HK-2 (cell line): ENCODE measurements at regions not wholly inside any gene's neighbourhood (a gene's known extent, or its start where the extent isn't known, plus 50 kb on each side); places are given as distances from the start of the nearest gene placed in this dataset.
"Not testable (repeated sequence)": the region's sequence is repeated elsewhere in the genome, so short reads cannot be mapped to it uniquely, and the experiment has no call there.

Source experiments
- DNase-seq: peaks from one replicate; pipeline ENCODE4 v3.0.0-alpha.2; 2018; ENCODE audit not compliant: unreplicated experiment

GRCh38 chr17:16888413-16889087 lies 83.4 kb downstream of the TNFRSF13B start:
- DNase-seq: no peak

GRCh38 chr17:16887523-16888095 lies 84.3 kb downstream of the TNFRSF13B start:
- DNase-seq: no peak

- no peak for DNase-seq
These were observed 85.1 kb downstream of the TNFRSF13B start for GRCh38 chr17:16886655-16887322.

- DNase-seq: not testable (repeated sequence)
These were observed 86.7 kb downstream of the TNFRSF13B start for GRCh38 chr17:16885204-16885603.

GRCh38 chr17:16882926-16883265 lies 89.0 kb downstream of the TNFRSF13B start:
- not testable (repeated sequence) for DNase-seq

GRCh38 chr17:16882243-16882925 lies 89.5 kb downstream of the TNFRSF13B start:
- no peak for DNase-seq

GRCh38 chr17:16881239-16881924 lies 90.5 kb downstream of the TNFRSF13B start:
- DNase-seq: no peak

GRCh38 chr17:16880843-16881230 lies 91.1 kb downstream of the TNFRSF13B start:
- DNase-seq: no peak

GRCh38 chr17:16880121-16880842 lies 91.6 kb downstream of the TNFRSF13B start:
- DNase-seq: no peak

- DNase-seq: no peak
These were observed 92.2 kb downstream of the TNFRSF13B start for GRCh38 chr17:16879686-16880085.

GRCh38 chr17:16878606-16879005 lies 93.3 kb downstream of the TNFRSF13B start:
- DNase-seq: no peak

- DNase-seq: no peak
These were observed 93.8 kb downstream of the TNFRSF13B start for GRCh38 chr17:16878084-16878483.

- no peak for DNase-seq
These were observed 94.8 kb downstream of the TNFRSF13B start for GRCh38 chr17:16877099-16877498.

GRCh38 chr17:16875662-16876061 lies 96.3 kb downstream of the TNFRSF13B start:
- no peak for DNase-seq

- DNase-seq: not testable (repeated sequence)
These were observed 97.7 kb downstream of the TNFRSF13B start for GRCh38 chr17:16874216-16874615.

- DNase-seq: peak; percentile 13
These were observed 98.5 kb downstream of the TNFRSF13B start for GRCh38 chr17:16873174-16874035.

- no peak for DNase-seq
These were observed 99.4 kb downstream of the TNFRSF13B start for GRCh38 chr17:16872351-16873173.

GRCh38 chr17:16871446-16872190 lies 100.3 kb downstream of the TNFRSF13B start:
- not testable (repeated sequence) for DNase-seq
